ENCODE measurements at regions not wholly inside any gene's neighbourhood (a gene's known extent, or its start where the extent isn't known, plus 50 kb on each side); places are given as distances from the start of the nearest gene placed in this dataset.

DNA sequence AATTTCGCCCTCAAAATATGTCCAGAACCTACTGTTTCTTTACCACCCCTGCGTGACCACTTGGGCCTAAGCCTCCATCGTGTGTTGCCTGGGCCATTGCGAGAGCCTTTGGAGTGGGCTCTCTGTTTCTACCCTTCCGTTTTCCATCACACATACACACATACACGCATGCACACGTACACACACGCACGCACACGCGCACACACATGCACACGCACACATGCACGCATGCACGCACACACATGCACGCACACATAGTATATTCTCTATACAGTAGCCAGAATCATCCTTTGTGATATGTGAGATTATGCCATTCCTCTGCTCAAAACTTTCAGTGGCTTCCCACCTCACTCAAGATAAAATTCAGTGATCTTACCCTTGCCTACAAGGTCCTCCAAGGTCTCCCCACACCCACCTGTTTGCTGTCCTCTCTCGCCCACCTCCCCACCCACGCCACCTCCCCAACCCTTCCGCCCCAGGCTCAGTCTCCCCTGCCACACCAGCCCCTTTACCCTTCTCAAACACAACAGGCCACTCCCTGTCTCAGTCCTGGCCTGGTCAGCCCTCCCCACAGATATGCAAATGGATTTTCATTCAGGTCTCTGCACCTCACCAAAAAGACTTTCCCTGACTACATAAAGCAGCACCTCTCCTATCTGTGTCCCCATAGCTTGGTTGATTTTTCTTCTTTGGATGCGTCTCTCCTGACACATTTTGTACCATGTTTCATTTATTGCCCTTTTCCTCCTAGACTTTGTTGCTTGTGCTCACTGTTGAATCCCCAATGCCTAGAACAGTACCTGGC is 559.6 kb downstream of the CD83 start:
- DNase-seq, result no peak

DNA sequence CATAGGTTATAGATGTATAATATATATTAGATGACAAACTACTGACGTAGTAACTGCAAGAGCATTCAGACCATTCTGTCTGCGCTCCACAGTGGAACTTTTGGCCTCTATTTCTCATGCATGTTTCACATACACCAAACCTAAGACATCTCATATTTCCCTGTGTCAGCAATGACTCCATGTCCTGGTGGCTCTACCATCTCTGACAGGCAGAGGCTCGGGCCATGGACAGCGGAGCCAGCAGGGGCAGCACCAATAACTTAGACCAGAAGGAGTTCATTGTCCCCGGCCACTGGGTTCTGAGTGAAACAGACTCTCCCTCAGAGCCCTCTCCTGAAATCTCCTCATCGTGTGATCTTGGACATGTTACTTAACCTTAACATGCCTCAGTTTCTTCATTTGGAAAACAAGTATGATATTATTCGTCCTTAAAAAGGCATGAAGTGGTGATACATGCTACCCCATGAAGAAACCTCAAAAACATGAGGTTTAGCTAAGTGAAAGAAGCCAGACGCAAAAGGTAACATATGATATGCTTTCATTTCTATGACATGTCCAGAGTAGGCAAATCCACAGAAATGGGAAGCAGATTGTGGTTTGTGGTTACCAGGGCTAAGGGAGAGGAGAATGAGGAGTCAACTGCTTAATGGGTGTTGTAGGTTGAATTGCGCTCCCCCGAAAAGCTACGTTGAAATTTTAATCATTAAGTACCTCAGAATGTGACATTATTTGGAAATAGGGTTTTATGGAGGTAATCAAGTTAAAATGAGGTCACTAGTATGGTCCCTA is 564.0 kb upstream of the JARID2 start:
- DNase-seq, result no peak

DNA sequence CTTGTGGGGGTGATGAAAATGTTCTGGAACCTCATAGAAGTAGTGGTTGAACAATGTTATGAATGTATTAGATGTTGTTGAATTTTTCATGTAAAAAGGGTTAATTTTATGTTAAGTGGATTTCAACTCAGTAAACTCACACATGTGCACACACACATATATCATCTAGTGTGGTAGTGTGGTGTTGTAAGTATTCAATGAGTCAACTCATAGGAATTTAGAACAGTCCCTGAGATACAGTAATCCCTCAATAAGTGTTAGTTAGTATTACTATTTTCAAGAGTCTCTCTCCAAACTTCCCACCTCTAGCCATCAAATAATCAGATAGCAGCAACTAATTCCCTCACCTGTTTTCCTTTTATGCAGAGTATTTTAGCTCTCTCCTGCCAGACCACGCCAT is 563.1 kb upstream of the JARID2 start:
- DNase-seq, result no peak

DNA sequence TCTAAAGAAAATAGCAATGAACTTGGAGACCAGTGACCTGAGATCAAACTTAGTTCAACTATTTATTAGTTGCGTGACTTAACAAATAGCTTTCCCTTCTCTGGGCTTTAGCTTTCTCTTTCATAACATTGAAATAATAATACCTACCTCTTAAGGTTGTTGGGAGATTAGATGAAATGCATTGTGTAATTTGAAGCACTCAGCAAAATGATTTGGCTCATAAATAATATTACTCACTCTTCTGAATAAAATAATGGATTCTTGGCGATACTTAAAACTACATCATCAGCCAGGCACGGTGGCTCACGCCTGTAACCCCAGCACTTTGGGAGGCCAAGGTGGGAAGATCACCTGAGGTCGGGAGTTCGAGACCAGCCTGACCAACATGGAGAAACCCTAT is 556.2 kb upstream of the JARID2 start:
- DNase-seq, result no peak

DNA sequence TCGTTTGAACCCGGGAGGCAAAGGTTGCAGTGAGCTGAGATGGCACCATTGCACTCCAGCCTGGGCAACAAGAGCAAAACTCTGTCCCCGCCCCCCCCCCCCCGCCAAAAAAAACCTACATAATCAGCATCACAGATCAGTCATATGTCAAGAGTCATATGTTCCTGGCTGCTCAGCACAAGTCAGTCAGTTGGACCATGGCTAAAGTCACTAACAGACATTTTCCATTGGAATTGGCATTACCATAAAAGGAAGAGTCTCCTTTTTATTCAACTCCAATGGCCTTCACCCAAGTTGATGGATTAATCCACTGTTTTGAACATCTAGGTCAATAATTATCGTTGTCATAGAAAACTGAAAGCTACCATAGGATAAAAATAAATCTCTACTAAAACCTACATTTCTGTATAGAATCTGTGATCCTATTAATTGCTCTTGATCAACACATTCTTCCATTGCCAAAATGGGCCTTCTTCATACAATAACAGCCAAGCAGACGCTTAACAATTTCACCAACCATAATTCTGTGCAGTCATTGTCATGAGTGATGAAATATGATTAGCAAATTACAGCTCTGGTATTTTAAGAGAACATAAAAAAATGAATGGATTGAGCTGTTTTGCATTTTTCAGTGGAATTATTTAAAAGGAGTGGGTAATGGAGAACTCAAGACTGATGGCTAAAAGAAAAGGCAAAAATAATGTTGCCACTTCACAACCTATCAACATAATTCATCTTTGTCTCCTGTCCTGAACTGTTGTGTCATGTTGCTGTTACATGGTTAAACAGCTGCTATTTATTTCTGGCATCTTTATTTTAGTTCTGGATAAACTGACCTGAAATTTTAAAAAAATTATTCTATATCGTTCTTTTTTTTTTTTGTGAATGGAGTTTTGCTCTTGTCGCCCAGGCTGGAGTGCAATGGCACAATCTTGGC is 555.5 kb upstream of the JARID2 start:
- no peak for DNase-seq

DNA sequence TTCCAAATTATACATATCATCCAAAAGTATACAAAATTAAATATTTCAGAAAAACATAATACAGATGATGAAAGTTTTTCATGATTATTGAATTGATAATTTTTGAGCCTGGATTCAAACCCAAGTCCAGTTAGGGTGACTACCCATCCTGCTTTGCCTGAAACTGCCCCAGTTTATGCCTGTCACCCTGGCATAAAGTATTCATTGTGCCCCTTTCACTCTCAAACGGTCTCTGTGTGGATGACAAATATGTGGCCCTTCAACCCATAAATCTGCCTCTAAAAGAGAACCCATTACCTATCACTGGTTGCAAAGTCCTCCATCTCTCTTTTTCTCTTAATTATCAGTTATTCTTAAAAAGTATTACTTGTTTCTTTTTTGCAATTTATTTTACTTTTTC is 553.7 kb upstream of the JARID2 start:
- no peak for DNase-seq

DNA sequence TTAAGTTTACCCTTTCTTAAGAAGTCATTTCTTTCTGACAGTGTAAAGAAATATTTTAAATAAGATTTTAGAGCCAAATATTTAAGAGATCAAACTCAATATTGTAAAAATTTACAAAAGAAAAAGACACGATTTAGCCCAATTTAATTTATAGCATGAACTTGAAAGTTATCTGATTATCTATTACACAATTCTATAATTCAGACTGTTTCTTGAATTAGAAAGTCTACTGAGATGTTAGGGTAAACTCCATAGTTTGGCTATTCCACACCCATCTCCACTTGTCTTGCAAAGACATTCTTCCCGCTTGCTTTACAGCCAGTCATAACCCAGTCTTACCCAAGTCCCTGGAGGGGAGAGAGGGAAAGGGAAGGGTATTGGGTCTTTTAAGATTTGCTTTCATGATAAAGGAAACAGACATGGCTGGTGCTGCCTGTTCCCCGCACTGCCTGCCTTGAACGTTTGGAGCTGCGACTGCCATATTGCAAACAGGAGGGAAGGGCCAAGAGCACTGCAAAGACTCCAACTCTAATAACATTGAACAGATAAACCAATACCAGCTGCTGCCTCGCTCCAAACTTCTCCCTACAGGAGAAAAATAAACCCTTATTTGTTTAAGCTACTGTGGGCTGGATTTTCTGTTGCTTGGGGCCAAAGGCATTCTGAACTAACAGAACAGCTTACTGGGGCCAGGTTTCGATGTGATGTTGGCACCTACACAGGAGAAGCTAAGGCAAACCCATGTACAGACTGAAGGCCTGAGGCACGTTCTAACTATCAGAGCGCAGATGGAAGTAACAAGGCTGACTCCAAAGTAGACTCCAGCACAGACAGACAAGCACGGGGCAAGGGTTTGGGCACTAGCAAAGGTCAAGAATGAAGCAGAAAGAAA is 552.3 kb upstream of the JARID2 start:
- DNase-seq, result no peak

DNA sequence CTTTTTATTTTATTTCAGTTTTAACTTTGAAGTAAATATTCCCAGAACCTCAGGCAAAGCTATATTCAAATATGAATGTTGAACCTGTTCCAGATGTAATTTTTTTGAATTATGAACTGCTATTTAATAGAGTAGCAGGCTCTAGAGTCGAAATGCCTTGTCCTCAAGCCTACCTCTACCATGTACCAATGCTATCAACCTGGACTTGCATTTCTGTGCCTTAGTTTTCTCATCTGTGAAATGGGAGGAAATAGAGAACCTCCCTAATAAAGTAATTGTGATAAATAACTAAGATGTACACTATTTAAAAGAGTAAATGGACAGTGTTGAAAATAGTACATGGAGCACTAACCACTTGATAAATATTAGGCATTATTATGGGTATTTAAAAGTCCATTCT is 551.6 kb upstream of the JARID2 start:
- DNase-seq, result no peak

DNA sequence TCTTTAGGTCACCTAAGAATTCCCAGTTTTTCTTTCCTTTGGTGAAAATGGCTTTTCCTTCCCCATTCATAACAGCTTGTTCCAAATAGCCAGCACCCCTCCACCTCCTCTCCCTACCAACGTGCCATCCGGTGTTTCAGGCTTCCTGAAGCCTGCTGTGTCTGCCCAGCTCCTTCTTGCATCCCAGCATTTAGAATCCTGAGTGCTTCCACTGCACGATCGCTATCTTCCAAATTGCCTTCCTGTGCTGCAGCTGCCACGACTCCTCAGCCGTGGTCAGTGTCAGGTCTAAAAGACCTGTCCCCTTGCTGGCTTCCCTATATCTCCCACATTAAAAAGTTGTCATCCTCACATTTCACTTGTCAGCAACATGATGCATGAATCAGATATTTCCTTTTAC is 550.3 kb upstream of the JARID2 start:
- DNase-seq, result no peak

DNA sequence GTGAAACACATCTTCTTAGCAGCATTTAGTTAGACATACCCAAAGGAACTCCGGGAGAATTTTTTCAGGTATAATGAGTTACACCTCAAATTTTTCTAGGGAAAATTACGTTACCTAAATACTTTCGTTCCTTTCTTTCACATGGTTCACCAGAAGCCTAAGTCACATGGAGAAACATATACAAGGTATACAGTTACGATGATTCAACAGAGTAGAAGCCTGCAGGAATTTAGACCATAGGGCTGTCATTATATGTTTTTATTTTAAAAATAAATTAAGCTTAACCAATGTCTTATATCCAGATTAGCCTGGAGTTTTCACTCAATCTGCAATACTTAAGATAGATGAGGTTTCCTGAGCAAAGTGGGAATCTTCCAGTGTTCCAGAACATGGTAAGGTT is 549.5 kb upstream of the JARID2 start:
- DNase-seq, result no peak

DNA sequence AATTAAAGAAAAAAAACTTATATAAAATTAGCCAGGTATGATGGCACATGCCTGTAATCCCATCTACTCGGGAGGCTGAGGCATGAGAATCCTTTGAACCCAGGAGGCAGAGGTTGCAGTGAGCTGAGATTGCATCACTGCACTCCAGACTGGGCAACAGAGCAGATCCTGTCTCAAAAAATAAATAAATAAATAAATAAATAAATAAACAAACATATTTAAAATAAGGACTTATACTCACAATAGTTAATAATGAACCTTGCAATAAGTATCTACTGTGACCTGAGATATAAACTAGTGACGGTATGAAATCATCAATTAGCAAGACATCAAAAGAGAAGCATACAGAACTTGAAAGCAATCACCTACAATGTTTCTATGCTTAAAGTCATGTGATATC is 548.4 kb upstream of the JARID2 start:
- DNase-seq, result no peak

DNA sequence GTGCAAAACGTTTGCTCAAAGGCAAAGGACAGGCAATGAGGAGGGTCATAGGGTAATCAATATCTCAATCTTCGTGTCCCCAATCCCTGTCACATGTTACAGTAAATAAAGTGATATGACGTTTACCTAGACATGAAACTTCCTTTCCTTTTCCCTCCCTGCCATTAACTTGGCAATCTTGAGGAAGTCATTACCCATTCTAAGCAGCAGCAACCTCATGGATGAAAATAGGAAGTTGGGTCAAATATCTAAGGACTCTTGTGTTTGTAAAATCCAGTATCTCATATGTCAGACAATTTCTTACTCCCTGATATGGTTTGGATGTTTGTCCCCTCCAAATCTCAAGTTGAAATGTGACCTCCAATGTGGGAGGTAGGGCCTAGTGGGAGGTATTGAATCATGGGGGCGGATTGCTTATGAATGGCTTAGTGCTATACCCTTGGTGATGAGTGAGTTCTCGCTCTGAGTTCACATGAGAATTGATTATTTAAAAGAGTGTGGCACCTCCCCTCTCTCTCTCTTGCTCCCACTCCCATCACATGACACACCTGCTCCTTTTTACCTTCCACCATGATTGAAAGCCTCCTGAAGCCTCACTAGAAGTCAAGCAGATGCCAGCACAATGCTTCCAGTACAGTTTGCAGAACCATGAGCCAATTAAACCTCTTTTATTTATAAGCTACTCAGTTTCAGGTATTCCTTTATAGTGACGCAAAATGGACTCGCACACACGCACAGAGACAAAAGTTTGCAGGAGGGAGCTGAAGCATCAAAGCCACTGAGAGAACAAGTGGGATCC is 545.9 kb upstream of the JARID2 start:
- DNase-seq, result no peak

DNA sequence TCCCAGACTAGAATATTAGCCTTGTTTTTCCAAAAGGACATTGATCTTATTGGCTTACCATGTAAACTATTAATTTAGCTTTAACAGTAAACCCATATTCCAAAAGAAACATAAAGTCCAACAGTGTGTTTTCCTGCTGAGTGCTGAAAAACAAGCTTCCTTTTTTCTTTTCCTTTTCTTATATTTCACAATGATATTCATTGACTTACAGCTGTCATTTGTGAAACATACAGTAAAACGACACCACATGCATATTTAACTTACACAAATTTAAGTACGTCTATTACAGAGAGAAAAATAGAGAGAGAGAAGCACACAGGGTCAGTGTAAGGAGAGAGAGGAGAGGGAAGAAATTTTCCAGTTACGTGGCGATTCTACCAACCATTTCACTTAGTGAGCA is 543.9 kb upstream of the JARID2 start:
- no peak for DNase-seq

DNA sequence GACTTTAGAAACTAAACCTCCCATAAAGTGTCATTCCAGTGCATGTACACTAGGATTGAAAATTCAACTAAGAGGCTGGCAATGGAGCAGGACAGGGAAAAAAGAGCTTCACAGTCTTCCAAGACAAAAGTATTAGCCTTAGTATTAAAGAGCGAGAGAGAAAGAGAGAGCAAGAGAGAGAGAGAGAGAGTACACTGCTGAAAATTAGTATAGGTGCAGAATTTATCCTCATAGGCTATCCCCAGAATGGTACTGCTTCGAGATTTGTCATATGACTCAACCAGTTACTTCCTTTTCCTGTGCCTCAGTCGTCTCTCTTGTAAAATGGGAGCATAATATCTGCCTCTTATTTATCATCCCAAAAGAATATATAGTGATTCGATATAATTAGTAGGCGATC is 543.2 kb upstream of the JARID2 start:
- DNase-seq, result no peak

DNA sequence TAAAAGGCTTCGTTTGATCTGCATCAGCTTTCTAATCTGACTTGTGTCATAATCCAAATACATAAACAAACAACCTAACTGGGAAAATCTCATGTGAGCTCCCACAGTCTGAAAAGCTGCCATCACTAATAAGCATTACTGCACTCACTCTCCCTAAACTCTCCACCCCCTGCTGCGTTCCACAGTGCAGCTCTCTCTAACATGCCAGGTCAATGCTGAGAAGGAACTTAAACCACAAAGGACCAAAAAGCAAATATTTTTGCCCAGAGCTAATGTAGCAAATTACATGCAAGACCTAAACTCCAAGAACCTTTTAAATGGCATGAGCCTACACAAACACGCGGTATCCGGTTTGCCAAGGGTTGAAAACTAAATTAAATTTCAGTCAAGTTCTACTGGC is 542.3 kb upstream of the JARID2 start:
- DNase-seq, result no peak

DNA sequence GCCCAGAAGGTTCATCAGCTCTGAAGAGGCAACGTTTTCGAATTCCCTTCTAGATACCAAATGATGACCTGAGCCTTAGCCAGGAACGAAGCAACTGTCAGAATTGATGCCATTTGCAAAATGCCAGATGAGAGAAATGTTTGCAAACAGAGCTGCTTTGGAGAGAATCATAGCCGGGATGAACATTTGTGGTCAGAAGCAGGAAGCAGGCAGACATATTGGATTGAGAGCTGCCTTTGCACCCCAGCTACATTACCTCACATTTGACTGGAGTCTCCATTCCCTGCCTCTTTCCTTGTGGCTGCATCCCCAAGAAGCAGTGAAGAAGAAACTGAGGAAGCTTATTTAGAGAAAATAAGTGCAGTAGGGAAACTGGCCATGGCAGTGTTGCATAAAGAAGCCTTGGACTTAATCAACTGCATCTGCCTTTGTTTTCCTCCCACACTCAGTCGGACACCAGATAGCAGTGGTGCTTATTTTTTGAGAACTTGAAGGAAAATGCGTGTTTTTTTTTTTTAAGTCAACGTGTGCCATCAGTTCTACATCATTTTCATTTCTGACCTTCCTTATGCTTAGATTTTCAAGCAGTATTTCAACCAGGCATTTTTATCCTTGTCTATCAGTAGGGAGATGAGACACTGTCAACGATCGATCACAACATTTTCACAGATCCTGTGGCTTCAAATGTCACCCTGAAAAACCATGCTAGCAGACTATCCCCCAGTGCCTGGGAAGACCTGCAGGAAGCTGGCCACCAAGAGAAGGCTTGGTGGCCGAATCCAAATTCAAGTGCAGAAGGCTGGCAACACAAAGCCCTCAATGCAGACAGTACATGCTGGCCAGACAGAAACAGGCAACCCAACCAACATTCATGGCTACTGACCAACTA is 541.2 kb upstream of the JARID2 start:
- no peak for DNase-seq

DNA sequence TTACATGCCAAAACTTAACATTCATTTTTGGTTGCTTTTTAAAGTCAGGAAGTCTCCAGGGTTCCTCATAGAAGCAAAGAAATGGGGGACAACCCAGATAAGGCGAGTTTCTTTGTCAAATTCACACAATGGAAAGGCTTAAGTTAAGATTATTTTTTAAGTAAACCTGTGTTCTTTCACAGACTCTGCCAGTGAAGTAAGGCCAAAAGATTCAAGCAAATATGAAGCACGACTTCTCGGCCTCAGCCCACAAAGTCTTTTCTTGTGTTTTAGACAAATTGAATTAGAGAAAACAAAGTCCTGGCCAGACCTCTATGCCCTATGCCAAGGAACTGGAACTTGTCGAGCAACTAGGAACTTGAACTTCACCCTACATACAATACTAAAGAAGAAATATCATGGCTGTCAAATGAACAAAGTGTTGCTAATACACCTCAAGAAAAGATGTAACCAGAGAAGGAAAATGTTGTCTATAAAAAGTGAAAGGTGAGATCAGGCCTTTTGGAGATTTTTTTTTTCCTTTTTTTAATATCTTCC is 540.0 kb upstream of the JARID2 start:
- no peak for DNase-seq

DNA sequence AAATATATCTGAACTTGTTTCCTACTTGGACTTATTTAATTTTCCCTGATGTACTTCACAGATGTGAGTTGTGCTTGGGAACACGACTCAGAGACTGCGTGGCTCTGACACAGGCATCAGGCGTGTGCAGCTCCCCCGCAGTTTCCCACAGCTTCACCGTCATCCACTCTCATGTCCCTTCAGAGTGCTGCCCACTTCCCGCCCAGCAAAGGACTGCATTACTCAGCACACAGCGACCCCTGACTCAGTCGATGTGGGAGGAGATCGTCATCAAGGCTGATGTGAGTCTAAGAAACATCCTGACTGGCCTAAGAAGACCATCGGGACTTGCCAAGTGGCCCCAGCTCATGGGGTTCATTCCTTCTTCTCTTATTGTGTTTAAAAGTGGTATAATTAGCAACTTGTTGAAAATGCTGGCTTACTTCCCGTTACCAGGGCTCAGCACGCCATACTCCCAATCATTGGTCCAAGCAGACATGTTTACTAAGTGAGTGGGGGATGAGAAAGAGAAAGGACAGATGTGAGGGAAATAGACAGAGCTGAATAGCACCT is 539.4 kb upstream of the JARID2 start:
- DNase-seq, result peak; percentile 0

DNA sequence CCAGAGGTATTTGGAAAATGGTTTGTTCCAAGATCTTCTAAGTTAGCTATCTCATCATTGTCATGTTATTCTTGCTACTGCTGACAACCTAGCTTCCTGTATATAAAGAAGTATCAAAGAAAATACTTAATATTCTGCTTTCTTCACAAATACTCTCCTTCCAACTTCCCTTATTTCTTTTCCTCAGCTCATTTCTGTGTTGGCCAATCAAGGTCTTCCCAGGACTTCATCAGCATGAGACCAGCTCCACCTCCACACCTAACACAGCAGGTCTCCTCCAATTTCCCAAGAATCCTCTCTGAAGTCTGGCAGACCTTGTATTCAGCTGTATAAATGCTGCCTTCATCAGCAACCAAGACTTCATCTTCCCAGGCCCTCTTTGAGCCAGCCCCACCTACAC is 538.6 kb upstream of the JARID2 start:
- no peak for DNase-seq
